Uterus (tissue), 2 donors: ENCODE measurements at regions not wholly inside any gene's neighbourhood (a gene's known extent, or its start where the extent isn't known, plus 50 kb on each side); places are given as distances from the start of the nearest gene placed in this dataset.

Experiments used
- CTCF ChIP-seq, 4 experiments: fragments of 200-600 bp in 2 of 4; fragments of 450-650 bp in 2 of 4; sonication (generic) in 2 of 4; IDR thresholded peaks; one replicate each; pipeline ENCODE4 v1.5.1; 2016 to 2019; ENCODE audit warnings: antibody characterized with exemption in 4 of 4, mild to moderate bottlenecking in 2 of 4, moderate library complexity in 1 of 4
- POLR2A ChIP-seq, 2 donors: fragments of 450-650 bp; IDR thresholded peaks; one replicate each; pipeline ENCODE4 v1.6.1; 2016; ENCODE audit warnings: antibody characterized with exemption in 2 of 2, mild to moderate bottlenecking in 1 of 2, moderate library complexity in 1 of 2

DNA sequence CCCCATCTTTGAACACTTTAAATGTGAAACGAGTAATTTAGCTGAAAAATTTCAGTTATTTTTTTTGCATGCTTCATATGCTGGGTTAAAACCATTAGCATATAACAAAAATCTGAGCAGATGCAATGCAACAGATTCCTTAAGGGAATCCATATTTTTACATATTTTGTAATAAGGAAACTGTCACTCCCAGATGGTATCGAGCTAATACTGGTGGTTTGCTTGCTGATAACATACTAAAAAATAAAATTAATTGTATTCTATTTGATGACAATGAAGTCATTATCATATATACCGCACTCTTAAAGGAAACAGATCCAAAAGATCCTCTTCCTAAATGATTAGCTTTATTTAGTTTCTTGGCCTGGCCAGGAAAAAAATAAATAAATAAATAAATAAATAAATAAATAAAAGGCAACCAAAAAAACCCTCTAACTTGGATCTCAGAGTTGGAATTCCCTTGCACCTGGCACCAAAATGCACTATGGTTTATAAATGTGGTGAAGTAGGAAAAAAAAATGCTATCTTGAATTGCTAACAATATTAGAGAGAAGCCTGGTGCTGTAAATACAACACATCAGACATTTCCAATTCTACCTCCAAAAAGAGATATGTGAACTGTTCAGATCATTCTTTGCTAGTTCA is 503.2 kb upstream of the ARRDC4 start:
- TF ChIP-seq POLR2A (IDR thresholded peaks at IDR 0.05) (no peak), CTCF (IDR thresholded peaks at IDR 0.05) (no peak)
